HCT116 (cell line): ENCODE measurements at regions not wholly inside any gene's neighbourhood (a gene's known extent, or its start where the extent isn't known, plus 50 kb on each side); places are given as distances from the start of the nearest gene placed in this dataset.
"Not testable (repeated sequence)": the region's sequence is repeated elsewhere in the genome, so short reads cannot be mapped to it uniquely, and the experiment has no call there.

Experiments used
- CBX3 ChIP-seq: IDR thresholded peaks from 2 replicates; pipeline ENCODE4 v1.6.1; 2012; ENCODE audit warnings: low read depth
- EGR1 ChIP-seq: IDR thresholded peaks from 2 replicates; pipeline ENCODE4 v1.6.1; 2012; ENCODE audit warnings: low read depth
- JUND ChIP-seq: IDR thresholded peaks from 2 replicates; pipeline ENCODE4 v1.6.1; 2012
- POLR2A ChIP-seq: IDR thresholded peaks from 2 replicates; pipeline ENCODE4 v1.7.0; 2011; ENCODE audit warnings: borderline replicate concordance; ENCODE audit not compliant: insufficient read depth, insufficient read length; ENCODE audit errors: extremely low read depth
- POLR2AphosphoS5 ChIP-seq: IDR thresholded peaks from 2 replicates; pipeline ENCODE4 v1.6.1; 2011; ENCODE audit warnings: mild to moderate bottlenecking, low read depth, low read length, moderate library complexity
- RAD21 ChIP-seq: IDR thresholded peaks from 2 replicates; pipeline ENCODE4 v1.6.1; 2012; ENCODE audit warnings: low read depth, mild to moderate bottlenecking
- SP1 ChIP-seq: IDR thresholded peaks from 2 replicates; pipeline ENCODE4 v1.6.1; 2012; ENCODE audit warnings: low read depth
- YY1 ChIP-seq: IDR thresholded peaks from 2 replicates; pipeline ENCODE4 v1.6.1; 2011; ENCODE audit warnings: low read length, low read depth, moderate library complexity, mild to moderate bottlenecking; ENCODE audit not compliant: insufficient replicate concordance; ENCODE audit errors: extremely low read depth
- ZFX ChIP-seq: fragments of 450-650 bp; IDR thresholded peaks from 2 replicates; pipeline ENCODE4 v1.6.1; 2017
- TF ChIP-seq, protein P1 (sequence below), 3 experiments: fragments of 200-600 bp in 1 of 3; sonication (generic) in 1 of 3; IDR thresholded peaks in 2 of 3; conservative IDR thresholded peaks in 1 of 3; 2 replicates each; pipeline ENCODE4 v1.5.1; 2012 to 2017; ENCODE audit warnings: low read depth in 2 of 3, low read length in 2 of 3, antibody characterized with exemption in 1 of 3, borderline replicate concordance in 1 of 3, control low read depth in 1 of 3, mild to moderate bottlenecking in 1 of 3, mixed read lengths in 1 of 3, mixed run types in 1 of 3, moderate library complexity in 1 of 3; ENCODE audit not compliant: insufficient read depth in 1 of 3

DNA sequence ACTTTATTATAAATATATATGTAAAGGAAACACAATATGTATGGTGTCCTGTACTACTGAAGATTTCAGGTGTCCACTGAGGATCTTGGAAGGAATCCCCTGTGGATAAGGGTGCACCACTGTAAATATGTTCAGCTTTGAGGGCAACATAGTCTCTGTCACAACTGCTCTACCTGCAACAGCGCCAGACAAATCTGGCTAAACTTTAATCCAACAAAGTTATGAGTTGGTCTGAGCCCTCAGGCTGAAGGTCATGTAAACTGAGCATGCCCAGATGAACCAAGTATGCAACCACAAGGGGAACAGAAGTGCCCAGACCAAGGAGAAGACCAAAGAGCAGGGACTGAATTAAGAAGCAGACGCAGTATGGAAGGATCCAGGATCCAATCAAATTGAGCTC lies 1541.2 kb downstream of the SPATA31A7 start:
- TF ChIP-seq, protein P1, sequence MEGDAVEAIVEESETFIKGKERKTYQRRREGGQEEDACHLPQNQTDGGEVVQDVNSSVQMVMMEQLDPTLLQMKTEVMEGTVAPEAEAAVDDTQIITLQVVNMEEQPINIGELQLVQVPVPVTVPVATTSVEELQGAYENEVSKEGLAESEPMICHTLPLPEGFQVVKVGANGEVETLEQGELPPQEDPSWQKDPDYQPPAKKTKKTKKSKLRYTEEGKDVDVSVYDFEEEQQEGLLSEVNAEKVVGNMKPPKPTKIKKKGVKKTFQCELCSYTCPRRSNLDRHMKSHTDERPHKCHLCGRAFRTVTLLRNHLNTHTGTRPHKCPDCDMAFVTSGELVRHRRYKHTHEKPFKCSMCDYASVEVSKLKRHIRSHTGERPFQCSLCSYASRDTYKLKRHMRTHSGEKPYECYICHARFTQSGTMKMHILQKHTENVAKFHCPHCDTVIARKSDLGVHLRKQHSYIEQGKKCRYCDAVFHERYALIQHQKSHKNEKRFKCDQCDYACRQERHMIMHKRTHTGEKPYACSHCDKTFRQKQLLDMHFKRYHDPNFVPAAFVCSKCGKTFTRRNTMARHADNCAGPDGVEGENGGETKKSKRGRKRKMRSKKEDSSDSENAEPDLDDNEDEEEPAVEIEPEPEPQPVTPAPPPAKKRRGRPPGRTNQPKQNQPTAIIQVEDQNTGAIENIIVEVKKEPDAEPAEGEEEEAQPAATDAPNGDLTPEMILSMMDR (IDR thresholded peaks at IDR 0.05 in 2 of 3, conservative IDR thresholded peaks at IDR 0.05 in 1 of 3; ENCODE audit: borderline replicate concordance in 1 of 3, insufficient read depth in 1 of 3, low read depth in 2 of 3, low read length in 2 of 3) = not testable (repeated sequence)
- not testable (repeated sequence) for TF ChIP-seq EGR1, YY1, JUND, POLR2A, CBX3, ZFX, RAD21, SP1, POLR2AphosphoS5
